Neural progenitor cell (in vitro differentiated cells): ENCODE measurements at regions not wholly inside any gene's neighbourhood (a gene's known extent, or its start where the extent isn't known, plus 50 kb on each side); places are given as distances from the start of the nearest gene placed in this dataset.

Experiments used
- DNase-seq: peaks from one replicate; pipeline ENCODE4 v3.0.0-alpha.2; 2016; ENCODE audit warnings: low spot score
- H2AFZ ChIP-seq: fragments of 200-600 bp; sonication (generic); replicated peaks from 2 replicates; pipeline ENCODE4 v1.6.1; 2016; ENCODE audit warnings: antibody characterized with exemption
- H3F3A ChIP-seq: fragments of 200-600 bp; sonication (generic); 2 replicates; pipeline ENCODE4 v1.6.1; 2016; ENCODE audit warnings: antibody characterized with exemption, low read depth
- H3K27ac ChIP-seq: fragments of 200-600 bp; sonication (generic); 2 replicates; pipeline ENCODE4 v1.5.1; 2016; ENCODE audit warnings: mild to moderate bottlenecking
- H3K27me3 ChIP-seq: fragments of 200-600 bp; sonication (generic); 2 replicates; pipeline ENCODE4 v1.6.1; 2016; ENCODE audit warnings: mild to moderate bottlenecking, moderate library complexity
- H3K36me3 ChIP-seq: fragments of 200-600 bp; sonication (generic); 2 replicates; pipeline ENCODE4 v1.5.1; 2016
- H3K4me1 ChIP-seq: fragments of 200-600 bp; sonication (generic); 2 replicates; pipeline ENCODE4 v1.6.1; 2016; ENCODE audit warnings: mixed run types
- H3K4me2 ChIP-seq: fragments of 200-600 bp; sonication (generic); 2 replicates; pipeline ENCODE4 v1.6.1; 2016
- H3K4me3 ChIP-seq: fragments of 200-600 bp; sonication (generic); 2 replicates; pipeline ENCODE4 v1.5.1; 2016
- H3K79me2 ChIP-seq: fragments of 200-600 bp; sonication (generic); 2 replicates; pipeline ENCODE4 v1.6.1; 2016; ENCODE audit warnings: low read depth
- H3K9ac ChIP-seq: fragments of 200-600 bp; sonication (generic); 2 replicates; pipeline ENCODE4 v1.6.1; 2016
- H3K9me3 ChIP-seq: fragments of 200-600 bp; sonication (generic); 2 replicates; pipeline ENCODE4 v1.5.1; 2016; ENCODE audit warnings: low read depth
- H4K20me1 ChIP-seq: fragments of 200-600 bp; sonication (generic); 2 replicates; pipeline ENCODE4 v1.6.1; 2016; ENCODE audit warnings: low read depth
- H3K27ac Mint-ChIP-seq: 3 replicates; pipeline ENCODE4 v1.8.0; 2021; ENCODE audit warnings: mixed read lengths
- H3K27me3 Mint-ChIP-seq: 2 replicates; pipeline ENCODE4 v1.8.0; 2022; ENCODE audit warnings: low read depth, mild to moderate bottlenecking, inconsistent platforms, moderate library complexity, mixed read lengths; ENCODE audit not compliant: insufficient read depth
- H3K36me3 Mint-ChIP-seq: 3 replicates; pipeline ENCODE4 v1.8.0; 2021; ENCODE audit warnings: mixed read lengths
- H3K4me1 Mint-ChIP-seq: 3 replicates; pipeline ENCODE4 v1.8.0; 2021; ENCODE audit warnings: mixed read lengths
- H3K4me3 Mint-ChIP-seq: 3 replicates; pipeline ENCODE4 v1.8.0; 2021; ENCODE audit warnings: mild to moderate bottlenecking, moderate library complexity, mixed read lengths
- H3K9me3 Mint-ChIP-seq: 3 replicates; pipeline ENCODE4 v1.8.0; 2020; ENCODE audit warnings: mixed read lengths
- EZH2 ChIP-seq: fragments of 200-600 bp; sonication (generic); IDR thresholded peaks from 2 replicates; pipeline ENCODE4 v1.6.1; 2017; ENCODE audit warnings: antibody characterized with exemption, mild to moderate bottlenecking, moderate library complexity
- EZH2phosphoT487 ChIP-seq: fragments of 200-600 bp; sonication (generic); IDR thresholded peaks from 2 replicates; pipeline ENCODE4 v1.6.1; 2017; ENCODE audit warnings: antibody characterized with exemption
- TF ChIP-seq, protein P1 (sequence below): fragments of 200-600 bp; sonication (generic); IDR thresholded peaks from 2 replicates; pipeline ENCODE4 v1.5.1; 2017; ENCODE audit warnings: antibody characterized with exemption, mild to moderate bottlenecking

DNA sequence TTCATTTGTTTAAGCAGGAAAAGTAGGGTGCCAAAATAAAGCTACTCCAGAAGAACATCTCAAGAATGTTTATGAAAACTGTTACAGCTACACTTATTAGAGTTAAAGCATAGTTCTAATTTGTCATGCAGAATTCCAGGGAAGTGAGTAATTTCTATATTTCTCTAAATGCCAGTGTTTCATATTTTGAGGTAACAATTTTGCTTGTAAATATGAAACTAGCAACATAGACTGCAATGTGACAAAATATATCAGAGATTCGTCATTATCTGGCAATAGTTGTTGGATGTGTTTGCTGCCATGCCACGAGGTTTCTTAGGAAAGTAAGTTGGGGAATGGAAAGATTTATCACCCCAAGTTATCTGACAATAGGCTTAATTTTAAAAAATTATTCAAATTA, 424.1 kb upstream of the ZEB2 start:
- Histone ChIP-seq H3K79me2 (no peaks in the 10 kb centered on the region), H4K20me1 (no peaks in the 10 kb centered on the region), H3K27ac (no peak overlapping the region), H3K36me3 (no peaks in the 10 kb centered on the region), H3K4me2 (no peak overlapping the region), H3K4me1 (no peaks in the 10 kb centered on the region), H3K27me3 (no peaks in the 10 kb centered on the region), H3K4me3 (no peak overlapping the region), H3F3A (no peaks in the 10 kb centered on the region), H2AFZ (no peak overlapping the region), H3K9me3 (no peaks in the 10 kb centered on the region), H3K9ac (no peak overlapping the region)
- peaks cover 16% of the 10 kb centered on the region for H3K4me1 Mint-ChIP-seq
- H3K4me3 Mint-ChIP-seq = no peak overlapping the region
- no peak for DNase-seq
- H3K27me3 Mint-ChIP-seq = no peaks in the 10 kb centered on the region
- peaks cover 2% of the 10 kb centered on the region for H3K9me3 Mint-ChIP-seq
- H3K27ac Mint-ChIP-seq = no peak overlapping the region
- TF ChIP-seq EZH2 = no peak
- H3K36me3 Mint-ChIP-seq = no peaks in the 10 kb centered on the region

DNA sequence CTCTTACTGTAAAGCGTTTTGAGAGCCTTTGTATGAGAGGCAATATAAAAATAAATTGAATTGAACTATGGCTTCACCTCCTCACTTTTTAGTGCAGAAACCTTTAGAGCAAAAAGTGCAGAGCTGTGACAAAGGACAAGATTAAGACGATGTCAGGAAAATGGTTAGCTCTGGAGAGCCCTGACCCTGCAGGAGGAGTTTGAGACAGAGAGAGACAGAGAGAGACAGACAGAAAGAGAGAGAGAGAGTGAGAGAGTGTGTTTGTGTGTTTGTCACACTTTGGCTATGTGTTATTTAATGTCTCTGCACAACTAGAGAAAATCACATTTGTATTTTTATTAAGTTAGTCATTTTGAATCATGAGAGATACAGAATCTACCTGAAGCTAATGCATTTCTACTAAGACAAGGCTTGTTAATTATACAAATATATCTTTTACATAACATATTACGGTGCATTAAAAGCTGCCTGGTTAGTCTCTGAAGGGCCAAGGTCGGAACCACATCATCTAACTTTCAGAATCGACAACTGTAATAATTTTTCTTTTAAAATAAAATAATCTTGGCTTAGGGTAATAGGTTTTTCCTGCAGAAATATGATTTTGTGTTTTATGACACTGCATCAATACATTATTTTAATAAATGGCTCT, 423.5 kb upstream of the ZEB2 start:
- Histone ChIP-seq H3K36me3 (no peaks in the 10 kb centered on the region), H2AFZ (no peak overlapping the region), H3K79me2 (no peaks in the 10 kb centered on the region), H3K27ac (no peak overlapping the region), H3K9me3 (no peaks in the 10 kb centered on the region), H4K20me1 (no peaks in the 10 kb centered on the region), H3K4me1 (no peaks in the 10 kb centered on the region), H3K4me3 (no peak overlapping the region), H3F3A (no peaks in the 10 kb centered on the region), H3K9ac (no peak overlapping the region), H3K4me2 (no peak overlapping the region), H3K27me3 (no peaks in the 10 kb centered on the region)
- H3K27me3 Mint-ChIP-seq = no peaks in the 10 kb centered on the region
- H3K4me3 Mint-ChIP-seq = no peak overlapping the region
- no peak for DNase-seq
- H3K4me1 Mint-ChIP-seq = peaks cover 19% of the 10 kb centered on the region
- TF ChIP-seq EZH2 (no peak), EZH2phosphoT487 (no peak)
- TF ChIP-seq, protein P1, sequence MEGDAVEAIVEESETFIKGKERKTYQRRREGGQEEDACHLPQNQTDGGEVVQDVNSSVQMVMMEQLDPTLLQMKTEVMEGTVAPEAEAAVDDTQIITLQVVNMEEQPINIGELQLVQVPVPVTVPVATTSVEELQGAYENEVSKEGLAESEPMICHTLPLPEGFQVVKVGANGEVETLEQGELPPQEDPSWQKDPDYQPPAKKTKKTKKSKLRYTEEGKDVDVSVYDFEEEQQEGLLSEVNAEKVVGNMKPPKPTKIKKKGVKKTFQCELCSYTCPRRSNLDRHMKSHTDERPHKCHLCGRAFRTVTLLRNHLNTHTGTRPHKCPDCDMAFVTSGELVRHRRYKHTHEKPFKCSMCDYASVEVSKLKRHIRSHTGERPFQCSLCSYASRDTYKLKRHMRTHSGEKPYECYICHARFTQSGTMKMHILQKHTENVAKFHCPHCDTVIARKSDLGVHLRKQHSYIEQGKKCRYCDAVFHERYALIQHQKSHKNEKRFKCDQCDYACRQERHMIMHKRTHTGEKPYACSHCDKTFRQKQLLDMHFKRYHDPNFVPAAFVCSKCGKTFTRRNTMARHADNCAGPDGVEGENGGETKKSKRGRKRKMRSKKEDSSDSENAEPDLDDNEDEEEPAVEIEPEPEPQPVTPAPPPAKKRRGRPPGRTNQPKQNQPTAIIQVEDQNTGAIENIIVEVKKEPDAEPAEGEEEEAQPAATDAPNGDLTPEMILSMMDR = no peak
- no peak overlapping the region for H3K27ac Mint-ChIP-seq
- H3K36me3 Mint-ChIP-seq = no peaks in the 10 kb centered on the region
- peaks cover 2% of the 10 kb centered on the region for H3K9me3 Mint-ChIP-seq

DNA sequence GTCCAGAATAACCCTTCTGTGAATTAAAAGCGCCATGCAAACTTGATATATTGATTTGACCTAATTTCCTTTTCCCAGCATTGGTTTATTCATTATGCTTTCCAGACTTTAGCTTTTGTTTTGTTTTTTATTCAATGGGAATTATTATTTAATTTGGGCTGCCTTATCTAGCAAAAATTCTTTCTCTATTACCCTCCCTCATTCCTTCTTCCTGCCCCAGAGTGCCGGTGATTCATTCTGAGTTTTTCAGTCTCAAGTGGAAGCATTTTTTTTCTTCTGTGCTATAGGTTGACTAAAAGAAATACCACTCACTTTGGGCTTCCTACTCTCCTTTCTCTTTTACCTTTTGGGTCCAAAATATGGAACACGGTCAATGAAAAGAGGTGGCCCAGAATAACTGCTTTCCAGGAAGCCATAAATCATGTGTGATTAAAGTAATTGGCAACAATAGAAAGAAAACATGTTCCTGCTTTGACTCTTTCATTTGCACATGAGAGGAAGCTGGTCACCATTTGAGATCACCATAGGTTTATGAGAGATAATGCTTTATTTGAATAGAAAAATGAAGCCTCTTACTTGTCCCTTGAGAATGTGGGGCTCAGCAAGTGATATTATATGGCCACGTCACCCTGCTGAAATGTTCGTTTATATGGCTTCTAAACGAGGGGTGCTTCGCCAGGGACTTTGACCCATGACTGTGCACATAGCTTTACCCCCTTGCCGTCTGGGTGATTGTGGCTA, 422.8 kb upstream of the ZEB2 start:
- no peak overlapping the region for H3K27ac Mint-ChIP-seq
- DNase-seq = no peak
- Histone ChIP-seq H3K9me3 (no peaks in the 10 kb centered on the region), H4K20me1 (no peaks in the 10 kb centered on the region), H3K36me3 (no peaks in the 10 kb centered on the region), H3K4me2 (no peak overlapping the region), H3K4me1 (no peaks in the 10 kb centered on the region), H2AFZ (no peak overlapping the region), H3K4me3 (no peak overlapping the region), H3K79me2 (no peaks in the 10 kb centered on the region), H3F3A (no peaks in the 10 kb centered on the region), H3K27me3 (no peaks in the 10 kb centered on the region), H3K9ac (no peak overlapping the region), H3K27ac (no peak overlapping the region)
- no peaks in the 10 kb centered on the region for H3K27me3 Mint-ChIP-seq
- H3K36me3 Mint-ChIP-seq = no peaks in the 10 kb centered on the region
- no peak overlapping the region for H3K4me3 Mint-ChIP-seq
- peaks cover 26% of the 10 kb centered on the region for H3K4me1 Mint-ChIP-seq
- TF ChIP-seq EZH2phosphoT487 (no peak), EZH2 (no peak)
- TF ChIP-seq, protein P1 = no peak
- peaks cover 2% of the 10 kb centered on the region for H3K9me3 Mint-ChIP-seq
